HepG2 (cell line): ENCODE measurements at regions not wholly inside any gene's neighbourhood (a gene's known extent, or its start where the extent isn't known, plus 50 kb on each side); places are given as distances from the start of the nearest gene placed in this dataset.

Source experiments
- CENPT ChIP-seq: sonication (generic); formaldehyde crosslinking; IDR thresholded peaks from 2 replicates; pipeline ENCODE4 v1.8.0; 2022; ENCODE audit warnings: low read depth, mild to moderate bottlenecking, moderate library complexity, missing genetic modification reagents
- IRX3 ChIP-seq: sonication (generic); formaldehyde crosslinking; IDR thresholded peaks from 2 replicates; pipeline ENCODE4 v1.8.1; 2023; ENCODE audit warnings: mild to moderate bottlenecking, low read depth, missing genetic modification reagents, borderline replicate concordance
- JUN ChIP-seq: sonication (generic); formaldehyde crosslinking; IDR thresholded peaks from 2 replicates; pipeline ENCODE4 v1.4.0; 2020; ENCODE audit warnings: mild to moderate bottlenecking, missing genetic modification reagents
- PLRG1 ChIP-seq: fragments of 450-650 bp; conservative IDR thresholded peaks from 2 replicates; pipeline ENCODE4 v1.6.1; 2016
- SALL2 ChIP-seq: sonication (generic); formaldehyde crosslinking; IDR thresholded peaks from 2 replicates; pipeline ENCODE4 v1.8.1; 2023; ENCODE audit warnings: mild to moderate bottlenecking, missing genetic modification reagents, inconsistent platforms
- SOX13 ChIP-seq, 3 experiments: fragments of 450-650 bp in 1 of 3; sonication (generic) in 1 of 3; formaldehyde crosslinking in 1 of 3; IDR thresholded peaks in 2 of 3; conservative IDR thresholded peaks in 1 of 3; 2 replicates each; pipeline versions ENCODE4 v1.5.0 to v1.6.1; 2016 to 2020; ENCODE audit warnings: antibody characterized with exemption in 1 of 3, mild to moderate bottlenecking in 1 of 3, missing compliant biosample characterization in 1 of 3, missing genetic modification reagents in 1 of 3, moderate library complexity in 1 of 3
- SPEN ChIP-seq: sonication (generic); formaldehyde crosslinking; IDR thresholded peaks from 2 replicates; pipeline ENCODE4 v1.5.1; 2020; ENCODE audit warnings: low read depth, mild to moderate bottlenecking, missing genetic modification reagents
- TOPORS ChIP-seq: sonication (generic); formaldehyde crosslinking; IDR thresholded peaks from 2 replicates; pipeline ENCODE4 v1.8.0; 2023; ENCODE audit warnings: mild to moderate bottlenecking, missing genetic modification reagents
- ZBTB7A ChIP-seq: sonication (generic); formaldehyde crosslinking; IDR thresholded peaks from 2 replicates; pipeline ENCODE4 v1.8.0; 2022; ENCODE audit warnings: mild to moderate bottlenecking, missing genetic modification reagents
- ZFYVE20 ChIP-seq: sonication (generic); formaldehyde crosslinking; IDR thresholded peaks from 2 replicates; pipeline ENCODE4 v1.8.0; 2023; ENCODE audit warnings: low read depth, mild to moderate bottlenecking, moderate library complexity, missing genetic modification reagents, borderline replicate concordance
- ZNF12 ChIP-seq: sonication (generic); formaldehyde crosslinking; IDR thresholded peaks from 2 replicates; pipeline ENCODE4 v1.5.0; 2020; ENCODE audit warnings: missing genetic modification reagents
- ZNF232 ChIP-seq: sonication (generic); formaldehyde crosslinking; IDR thresholded peaks from 2 replicates; pipeline ENCODE4 v1.4.0; 2020; ENCODE audit warnings: missing genetic modification reagents, borderline replicate concordance
- ZNF24 ChIP-seq: fragments of 450-650 bp; IDR thresholded peaks from 2 replicates; pipeline ENCODE4 v1.6.1; 2017; ENCODE audit warnings: antibody characterized with exemption, mild to moderate bottlenecking
- TF ChIP-seq, protein P1 (sequence below): sonication (generic); formaldehyde crosslinking; IDR thresholded peaks from 2 replicates; pipeline ENCODE4 v1.8.1; 2022; ENCODE audit warnings: low read depth, mild to moderate bottlenecking, missing genetic modification reagents
- TF ChIP-seq, protein P2 (sequence below): fragments of 450-650 bp; IDR thresholded peaks from 2 replicates; pipeline ENCODE4 v1.6.1; 2017
- TF ChIP-seq, protein P3 (sequence below): sonication (generic); formaldehyde crosslinking; IDR thresholded peaks from 2 replicates; pipeline ENCODE4 v1.8.0; 2022; ENCODE audit warnings: missing genetic modification reagents, mild to moderate bottlenecking, moderate library complexity, borderline replicate concordance
- TF ChIP-seq, protein P4 (sequence below): sonication (generic); formaldehyde crosslinking; IDR thresholded peaks from 2 replicates; pipeline ENCODE4 v1.4.0; 2020; ENCODE audit warnings: missing genetic modification reagents, borderline replicate concordance
- TF ChIP-seq, protein P5 (sequence below): sonication (generic); formaldehyde crosslinking; conservative IDR thresholded peaks from 2 replicates; pipeline ENCODE4 v1.5.0; 2020; ENCODE audit warnings: missing genetic modification reagents

DNA sequence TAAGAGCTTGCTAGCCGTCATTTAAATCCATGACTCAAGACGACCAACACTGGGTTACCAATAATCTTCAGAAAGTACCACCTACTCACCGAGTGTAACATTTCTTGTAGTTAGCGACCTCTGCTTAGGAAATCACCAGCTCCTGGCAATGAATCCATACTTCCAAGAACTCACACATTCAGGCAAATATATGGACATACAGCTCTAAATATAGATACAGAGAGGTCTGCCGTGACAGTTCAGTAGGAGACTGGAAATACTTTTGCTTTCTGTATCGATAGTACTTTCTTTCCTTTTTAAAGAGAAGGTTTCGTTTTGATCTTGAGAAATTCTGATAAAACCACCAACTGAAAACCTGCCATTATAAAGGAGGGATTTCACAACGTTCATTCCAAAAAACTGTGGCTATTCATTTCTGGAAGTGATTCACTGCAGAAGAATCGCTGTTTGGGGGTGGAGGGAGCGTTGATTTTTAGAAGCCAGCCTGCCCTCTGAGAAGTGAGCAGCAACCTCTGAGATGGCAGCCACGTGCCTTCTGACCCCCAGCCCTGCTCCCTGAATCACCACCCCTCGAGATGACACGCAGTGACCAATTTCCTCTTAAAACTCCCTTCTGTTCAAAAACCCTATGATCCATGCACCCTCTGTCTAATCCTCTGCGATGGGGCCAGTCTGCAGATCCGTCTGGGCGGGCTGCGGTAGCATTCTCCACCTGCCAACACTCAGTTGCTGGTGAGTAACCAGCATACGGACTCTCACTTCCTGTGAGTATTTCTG lies 179.0 kb upstream of the KLF14 start (continued):
- TF ChIP-seq IRX3 (no peak), SPEN (peak; percentile 48), CENPT (CRISPR knock-in tag) (no peak), JUN (CRISPR knock-in tag) (no peak), PLRG1 (no peak), SOX13 (IDR thresholded peaks at IDR 0.05) (no peak), SOX13 (CRISPR knock-in tag; conservative IDR thresholded peaks at IDR 0.05 in 1 of 2, IDR thresholded peaks at IDR 0.05 in 1 of 2) (peak in 1 of 2 experiments; percentile 34; a peak in 1 of 4 replicates), ZBTB7A (CRISPR knock-in tag) (no peak), ZNF232 (CRISPR knock-in tag) (no peak), ZNF24 (no peak), SALL2 (CRISPR knock-in tag) (no peak), TOPORS (CRISPR knock-in tag) (no peak), ZFYVE20 (CRISPR knock-in tag) (no peak), ZNF12 (CRISPR knock-in tag) (no peak)
- TF ChIP-seq, protein P1, sequence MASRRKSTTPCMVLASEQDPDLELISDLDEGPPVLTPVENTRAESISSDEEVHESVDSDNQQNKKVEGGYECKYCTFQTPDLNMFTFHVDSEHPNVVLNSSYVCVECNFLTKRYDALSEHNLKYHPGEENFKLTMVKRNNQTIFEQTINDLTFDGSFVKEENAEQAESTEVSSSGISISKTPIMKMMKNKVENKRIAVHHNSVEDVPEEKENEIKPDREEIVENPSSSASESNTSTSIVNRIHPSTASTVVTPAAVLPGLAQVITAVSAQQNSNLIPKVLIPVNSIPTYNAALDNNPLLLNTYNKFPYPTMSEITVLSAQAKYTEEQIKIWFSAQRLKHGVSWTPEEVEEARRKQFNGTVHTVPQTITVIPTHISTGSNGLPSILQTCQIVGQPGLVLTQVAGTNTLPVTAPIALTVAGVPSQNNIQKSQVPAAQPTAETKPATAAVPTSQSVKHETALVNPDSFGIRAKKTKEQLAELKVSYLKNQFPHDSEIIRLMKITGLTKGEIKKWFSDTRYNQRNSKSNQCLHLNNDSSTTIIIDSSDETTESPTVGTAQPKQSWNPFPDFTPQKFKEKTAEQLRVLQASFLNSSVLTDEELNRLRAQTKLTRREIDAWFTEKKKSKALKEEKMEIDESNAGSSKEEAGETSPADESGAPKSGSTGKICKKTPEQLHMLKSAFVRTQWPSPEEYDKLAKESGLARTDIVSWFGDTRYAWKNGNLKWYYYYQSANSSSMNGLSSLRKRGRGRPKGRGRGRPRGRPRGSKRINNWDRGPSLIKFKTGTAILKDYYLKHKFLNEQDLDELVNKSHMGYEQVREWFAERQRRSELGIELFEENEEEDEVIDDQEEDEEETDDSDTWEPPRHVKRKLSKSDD (CRISPR knock-in tag): no peak
- TF ChIP-seq, protein P2, sequence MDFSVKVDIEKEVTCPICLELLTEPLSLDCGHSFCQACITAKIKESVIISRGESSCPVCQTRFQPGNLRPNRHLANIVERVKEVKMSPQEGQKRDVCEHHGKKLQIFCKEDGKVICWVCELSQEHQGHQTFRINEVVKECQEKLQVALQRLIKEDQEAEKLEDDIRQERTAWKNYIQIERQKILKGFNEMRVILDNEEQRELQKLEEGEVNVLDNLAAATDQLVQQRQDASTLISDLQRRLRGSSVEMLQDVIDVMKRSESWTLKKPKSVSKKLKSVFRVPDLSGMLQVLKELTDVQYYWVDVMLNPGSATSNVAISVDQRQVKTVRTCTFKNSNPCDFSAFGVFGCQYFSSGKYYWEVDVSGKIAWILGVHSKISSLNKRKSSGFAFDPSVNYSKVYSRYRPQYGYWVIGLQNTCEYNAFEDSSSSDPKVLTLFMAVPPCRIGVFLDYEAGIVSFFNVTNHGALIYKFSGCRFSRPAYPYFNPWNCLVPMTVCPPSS: no peak
- TF ChIP-seq, protein P3, sequence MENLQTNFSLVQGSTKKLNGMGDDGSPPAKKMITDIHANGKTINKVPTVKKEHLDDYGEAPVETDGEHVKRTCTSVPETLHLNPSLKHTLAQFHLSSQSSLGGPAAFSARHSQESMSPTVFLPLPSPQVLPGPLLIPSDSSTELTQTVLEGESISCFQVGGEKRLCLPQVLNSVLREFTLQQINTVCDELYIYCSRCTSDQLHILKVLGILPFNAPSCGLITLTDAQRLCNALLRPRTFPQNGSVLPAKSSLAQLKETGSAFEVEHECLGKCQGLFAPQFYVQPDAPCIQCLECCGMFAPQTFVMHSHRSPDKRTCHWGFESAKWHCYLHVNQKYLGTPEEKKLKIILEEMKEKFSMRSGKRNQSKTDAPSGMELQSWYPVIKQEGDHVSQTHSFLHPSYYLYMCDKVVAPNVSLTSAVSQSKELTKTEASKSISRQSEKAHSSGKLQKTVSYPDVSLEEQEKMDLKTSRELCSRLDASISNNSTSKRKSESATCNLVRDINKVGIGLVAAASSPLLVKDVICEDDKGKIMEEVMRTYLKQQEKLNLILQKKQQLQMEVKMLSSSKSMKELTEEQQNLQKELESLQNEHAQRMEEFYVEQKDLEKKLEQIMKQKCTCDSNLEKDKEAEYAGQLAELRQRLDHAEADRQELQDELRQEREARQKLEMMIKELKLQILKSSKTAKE: no peak
- TF ChIP-seq, protein P4, sequence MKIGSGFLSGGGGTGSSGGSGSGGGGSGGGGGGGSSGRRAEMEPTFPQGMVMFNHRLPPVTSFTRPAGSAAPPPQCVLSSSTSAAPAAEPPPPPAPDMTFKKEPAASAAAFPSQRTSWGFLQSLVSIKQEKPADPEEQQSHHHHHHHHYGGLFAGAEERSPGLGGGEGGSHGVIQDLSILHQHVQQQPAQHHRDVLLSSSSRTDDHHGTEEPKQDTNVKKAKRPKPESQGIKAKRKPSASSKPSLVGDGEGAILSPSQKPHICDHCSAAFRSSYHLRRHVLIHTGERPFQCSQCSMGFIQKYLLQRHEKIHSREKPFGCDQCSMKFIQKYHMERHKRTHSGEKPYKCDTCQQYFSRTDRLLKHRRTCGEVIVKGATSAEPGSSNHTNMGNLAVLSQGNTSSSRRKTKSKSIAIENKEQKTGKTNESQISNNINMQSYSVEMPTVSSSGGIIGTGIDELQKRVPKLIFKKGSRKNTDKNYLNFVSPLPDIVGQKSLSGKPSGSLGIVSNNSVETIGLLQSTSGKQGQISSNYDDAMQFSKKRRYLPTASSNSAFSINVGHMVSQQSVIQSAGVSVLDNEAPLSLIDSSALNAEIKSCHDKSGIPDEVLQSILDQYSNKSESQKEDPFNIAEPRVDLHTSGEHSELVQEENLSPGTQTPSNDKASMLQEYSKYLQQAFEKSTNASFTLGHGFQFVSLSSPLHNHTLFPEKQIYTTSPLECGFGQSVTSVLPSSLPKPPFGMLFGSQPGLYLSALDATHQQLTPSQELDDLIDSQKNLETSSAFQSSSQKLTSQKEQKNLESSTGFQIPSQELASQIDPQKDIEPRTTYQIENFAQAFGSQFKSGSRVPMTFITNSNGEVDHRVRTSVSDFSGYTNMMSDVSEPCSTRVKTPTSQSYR (CRISPR knock-in tag): no peak; the same call in 1 of the 2 replicates
- TF ChIP-seq, protein P5, sequence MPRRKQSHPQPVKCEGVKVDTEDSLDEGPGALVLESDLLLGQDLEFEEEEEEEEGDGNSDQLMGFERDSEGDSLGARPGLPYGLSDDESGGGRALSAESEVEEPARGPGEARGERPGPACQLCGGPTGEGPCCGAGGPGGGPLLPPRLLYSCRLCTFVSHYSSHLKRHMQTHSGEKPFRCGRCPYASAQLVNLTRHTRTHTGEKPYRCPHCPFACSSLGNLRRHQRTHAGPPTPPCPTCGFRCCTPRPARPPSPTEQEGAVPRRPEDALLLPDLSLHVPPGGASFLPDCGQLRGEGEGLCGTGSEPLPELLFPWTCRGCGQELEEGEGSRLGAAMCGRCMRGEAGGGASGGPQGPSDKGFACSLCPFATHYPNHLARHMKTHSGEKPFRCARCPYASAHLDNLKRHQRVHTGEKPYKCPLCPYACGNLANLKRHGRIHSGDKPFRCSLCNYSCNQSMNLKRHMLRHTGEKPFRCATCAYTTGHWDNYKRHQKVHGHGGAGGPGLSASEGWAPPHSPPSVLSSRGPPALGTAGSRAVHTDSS (CRISPR knock-in tag): no peak
